ENCODE measurements at regions not wholly inside any gene's neighbourhood (a gene's known extent, or its start where the extent isn't known, plus 50 kb on each side); places are given as distances from the start of the nearest gene placed in this dataset.

- no peak for TF ChIP-seq EZH2 (IDR thresholded peaks at IDR 0.05; ENCODE audit: borderline replicate concordance, low read depth, low read length, poor library complexity, severe bottlenecking)
- TF ChIP-seq CTCF (conservative IDR thresholded peaks at IDR 0.05; ENCODE audit: low read depth, low read length): no peak
Observed at GRCh38 chr2:175383286-175383685, 201.8 kb upstream of the ATP5MC3 start.

Data from A673 (cell line).